Gastroesophageal sphincter (tissue), 3 donors: ENCODE measurements at regions not wholly inside any gene's neighbourhood (a gene's known extent, or its start where the extent isn't known, plus 50 kb on each side); places are given as distances from the start of the nearest gene placed in this dataset.

Experiments
- CTCF ChIP-seq, 4 experiments: fragments of 200-600 bp in 2 of 4; fragments of 450-650 bp in 2 of 4; sonication (generic) in 1 of 4; IDR thresholded peaks; one replicate each; pipeline ENCODE4 v1.5.1; 2017 to 2019; ENCODE audit warnings: antibody characterized with exemption in 4 of 4, mild to moderate bottlenecking in 2 of 4, moderate library complexity in 2 of 4
- EP300 ChIP-seq: sonication (generic); formaldehyde crosslinking; IDR thresholded peaks from one replicate; pipeline ENCODE4 v1.6.1; 2017; ENCODE audit warnings: antibody characterized with exemption, mild to moderate bottlenecking

GRCh38 chr4:153950100-153950979, 161.5 kb upstream of the SFRP2 start:
- TF ChIP-seq CTCF (IDR thresholded peaks at IDR 0.05) (no peak), EP300 (no peak)
